Fibroblast of lung (primary cell): ENCODE measurements at regions not wholly inside any gene's neighbourhood (a gene's known extent, or its start where the extent isn't known, plus 50 kb on each side); places are given as distances from the start of the nearest gene placed in this dataset.

Source experiments
- CTCF ChIP-seq, 2 donors: IDR thresholded peaks in 1 of 2; conservative IDR thresholded peaks in 1 of 2; 1 replicate in 1 of 2; 2 replicates in 1 of 2; pipeline ENCODE4 v1.5.1; 2011 to 2012; ENCODE audit warnings: low read length in 2 of 2, control low read depth in 1 of 2, inconsistent platforms in 1 of 2, low read depth in 1 of 2, mild to moderate bottlenecking in 1 of 2
- EZH2 ChIP-seq: IDR thresholded peaks from 2 replicates; pipeline ENCODE4 v1.5.1; 2012; ENCODE audit warnings: low read length, control low read depth, mild to moderate bottlenecking; ENCODE audit errors: missing control alignments

DNA sequence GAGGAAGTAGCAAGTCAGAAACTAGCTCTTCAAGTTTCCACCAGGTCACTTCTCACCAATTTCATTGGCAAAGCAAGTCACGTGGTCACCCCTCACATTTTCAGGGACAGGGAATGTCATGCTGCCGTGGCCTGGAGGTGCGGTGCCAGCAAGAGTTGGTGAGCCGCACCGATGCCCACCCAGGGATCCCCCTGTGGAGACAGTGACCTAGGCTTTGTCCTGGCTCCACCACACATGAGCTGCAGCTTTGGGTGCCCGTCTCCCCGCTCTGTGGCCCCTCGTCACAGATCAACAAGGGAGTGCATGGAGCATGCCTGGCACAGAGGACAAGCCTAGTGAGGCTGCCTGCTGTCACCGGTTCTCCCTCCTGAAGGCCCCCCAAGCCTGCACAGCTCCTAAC is 226.7 kb upstream of the PPP2R2D start:
- TF ChIP-seq EZH2 (no peak), CTCF (conservative IDR thresholded peaks at IDR 0.05 in 1 of 2, IDR thresholded peaks at IDR 0.05 in 1 of 2; ENCODE audit: low read depth in 1 of 2, low read length in 2 of 2) (no peak)
